Sigmoid colon (tissue), 4 donors: ENCODE measurements at regions not wholly inside any gene's neighbourhood (a gene's known extent, or its start where the extent isn't known, plus 50 kb on each side); places are given as distances from the start of the nearest gene placed in this dataset.

Source experiments
- CTCF ChIP-seq, 4 experiments: fragments of 450-650 bp in 3 of 4; fragments of 200-600 bp in 1 of 4; IDR thresholded peaks; one replicate each; pipeline ENCODE4 v1.5.1; 2016 to 2019; ENCODE audit warnings: antibody characterized with exemption in 4 of 4, mild to moderate bottlenecking in 3 of 4, moderate library complexity in 2 of 4
- EP300 ChIP-seq, 4 donors: sonication (generic); formaldehyde crosslinking; IDR thresholded peaks; one replicate each; pipeline ENCODE4 v1.6.1; 2017; ENCODE audit warnings: antibody characterized with exemption in 4 of 4
- POLR2A ChIP-seq, 2 donors: fragments of 450-650 bp; IDR thresholded peaks; one replicate each; pipeline ENCODE4 v1.6.1; 2016; ENCODE audit warnings: antibody characterized with exemption in 2 of 2, mild to moderate bottlenecking in 2 of 2, moderate library complexity in 2 of 2
- POLR2AphosphoS5 ChIP-seq, 4 donors: sonication (generic); formaldehyde crosslinking; IDR thresholded peaks; one replicate each; pipeline ENCODE4 v1.6.1; 2017; ENCODE audit warnings: antibody characterized with exemption in 4 of 4

- TF ChIP-seq CTCF (IDR thresholded peaks at IDR 0.05) (no peak), EP300 (IDR thresholded peaks at IDR 0.05) (no peak), POLR2AphosphoS5 (IDR thresholded peaks at IDR 0.05) (no peak), POLR2A (IDR thresholded peaks at IDR 0.05) (no peak)
Observed at GRCh38 chr5:173530547-173530946, 85.9 kb downstream of the BOD1 start.
